ENCODE measurements at regions not wholly inside any gene's neighbourhood (a gene's known extent, or its start where the extent isn't known, plus 50 kb on each side); places are given as distances from the start of the nearest gene placed in this dataset.

- no peaks in the 10 kb centered on the region for H3K27me3 ChIP-seq
- DNase-seq = no peak
- H3K9me3 ChIP-seq = no peaks in the 10 kb centered on the region
- H3K4me1 ChIP-seq = no peaks in the 10 kb centered on the region
- TF ChIP-seq POLR2A (IDR thresholded peaks at IDR 0.05) (no peak), CTCF (IDR thresholded peaks at IDR 0.05) (no peak)
- no peak overlapping the region for H3K4me3 ChIP-seq
- no peaks in the 10 kb centered on the region for H3K36me3 ChIP-seq (ENCODE audit: low read depth, missing control alignments)
- intact Hi-C loops (cut with DNase I; ENCODE audit: low total_unique reads) = no loop called here
- 77 to 82% methylated on average over 4 of the region's 4 CpGs for WGBS, 2 donors
- no peak overlapping the region for H3K27ac ChIP-seq
These were observed 402.4 kb upstream of the PTGER4 start for GRCh38 chr5:40277161-40277906.

- H3K9me3 ChIP-seq = no peaks in the 10 kb centered on the region
- no peaks in the 10 kb centered on the region for H3K36me3 ChIP-seq (ENCODE audit: low read depth, missing control alignments)
- H3K4me3 ChIP-seq = no peak overlapping the region
- 86 to 87% methylated on average over 5 of the region's 5 CpGs for WGBS, 2 donors
- no peak overlapping the region for H3K27ac ChIP-seq
- TF ChIP-seq CTCF (IDR thresholded peaks at IDR 0.05) (no peak), POLR2A (IDR thresholded peaks at IDR 0.05) (no peak)
- DNase-seq = no peak
- no peaks in the 10 kb centered on the region for H3K4me1 ChIP-seq
- intact Hi-C loops (cut with DNase I; ENCODE audit: low total_unique reads) = no loop called here
- no peaks in the 10 kb centered on the region for H3K27me3 ChIP-seq
These were observed 403.2 kb upstream of the PTGER4 start for GRCh38 chr5:40276426-40277102.

- DNase-seq = no peak
- Histone ChIP-seq H3K27me3 (no peaks in the 10 kb centered on the region), H3K27ac (no peak overlapping the region), H3K4me3 (no peak overlapping the region), H3K4me1 (no peaks in the 10 kb centered on the region), H3K9me3 (no peaks in the 10 kb centered on the region), H3K36me3 (ENCODE audit: low read depth, missing control alignments) (no peaks in the 10 kb centered on the region)
- WGBS, 2 donors = 42 to 56% methylated on average over 1 of the region's 1 CpG
- intact Hi-C loops (cut with DNase I; ENCODE audit: low total_unique reads) = no loop called here
- TF ChIP-seq CTCF (IDR thresholded peaks at IDR 0.05) (no peak), POLR2A (IDR thresholded peaks at IDR 0.05) (no peak)
These were observed 405.1 kb upstream of the PTGER4 start for GRCh38 chr5:40274568-40274967.

GRCh38 chr5:40273936-40274335 is 405.8 kb upstream of the PTGER4 start:
- no peak for TF ChIP-seq CTCF (IDR thresholded peaks at IDR 0.05)
- no peak for TF ChIP-seq POLR2A (IDR thresholded peaks at IDR 0.05)
- H3K27ac ChIP-seq = no peak overlapping the region

More at GRCh38 chr5:40273936-40274335, 405.8 kb upstream of the PTGER4 start:
- 75 to 93% methylated on average over 1 of the region's 1 CpG for WGBS, 2 donors
- Histone ChIP-seq H3K4me3 (no peak overlapping the region), H3K27me3 (no peaks in the 10 kb centered on the region), H3K9me3 (no peaks in the 10 kb centered on the region), H3K4me1 (peaks cover 4% of the 10 kb centered on the region), H3K36me3 (ENCODE audit: low read depth, missing control alignments) (no peaks in the 10 kb centered on the region)
- no peak for DNase-seq
- intact Hi-C loops (cut with DNase I; ENCODE audit: low total_unique reads) = no loop called here

Measured in testis (tissue), 2 donors.